Hepatocyte (in vitro differentiated cells): ENCODE measurements at regions not wholly inside any gene's neighbourhood (a gene's known extent, or its start where the extent isn't known, plus 50 kb on each side); places are given as distances from the start of the nearest gene placed in this dataset.

Experiments used
- DNase-seq: peaks from one replicate; pipeline ENCODE4 v3.0.0-alpha.2; 2016; ENCODE audit warnings: low spot score
- H2AFZ ChIP-seq: fragments of 200-600 bp; sonication (generic); 2 replicates; pipeline ENCODE4 v1.6.0; 2016; ENCODE audit warnings: antibody characterized with exemption, mild to moderate bottlenecking
- H3K27ac ChIP-seq: fragments of 200-600 bp; sonication (generic); 2 replicates; pipeline ENCODE4 v1.5.1; 2016; ENCODE audit warnings: mild to moderate bottlenecking
- H3K27me3 ChIP-seq: fragments of 200-600 bp; sonication (generic); 2 replicates; pipeline ENCODE4 v1.6.1; 2016
- H3K36me3 ChIP-seq: fragments of 200-600 bp; sonication (generic); replicated peaks from 2 replicates; pipeline ENCODE4 v1.5.1; 2016; ENCODE audit warnings: low read depth; ENCODE audit not compliant: insufficient read depth
- H3K4me1 ChIP-seq: fragments of 200-600 bp; sonication (generic); 2 replicates; pipeline ENCODE4 v1.5.1; 2016; ENCODE audit warnings: mild to moderate bottlenecking, moderate library complexity; ENCODE audit not compliant: insufficient read depth
- H3K4me2 ChIP-seq: fragments of 200-600 bp; sonication (generic); 2 replicates; pipeline ENCODE4 v1.6.0; 2016
- H3K4me3 ChIP-seq: fragments of 200-600 bp; sonication (generic); 2 replicates; pipeline ENCODE4 v1.5.1; 2016; ENCODE audit warnings: mild to moderate bottlenecking
- H3K79me2 ChIP-seq: fragments of 200-600 bp; sonication (generic); 2 replicates; pipeline ENCODE4 v1.6.0; 2017; ENCODE audit warnings: mild to moderate bottlenecking
- H3K9me2 ChIP-seq: fragments of 200-600 bp; sonication (generic); replicated peaks from 2 replicates; pipeline ENCODE4 v1.6.0; 2017; ENCODE audit warnings: mild to moderate bottlenecking; ENCODE audit not compliant: insufficient read depth
- H3K9me3 ChIP-seq: fragments of 200-600 bp; sonication (generic); 2 replicates; pipeline ENCODE4 v1.5.1; 2016; ENCODE audit warnings: low read depth, mild to moderate bottlenecking
- H4K20me1 ChIP-seq: fragments of 200-600 bp; sonication (generic); 2 replicates; pipeline ENCODE4 v1.6.0; 2016; ENCODE audit warnings: mild to moderate bottlenecking; ENCODE audit not compliant: insufficient read depth, poor library complexity, severe bottlenecking
- EZH2 ChIP-seq: fragments of 200-600 bp; sonication (generic); IDR thresholded peaks from 2 replicates; pipeline ENCODE4 v1.6.1; 2016; ENCODE audit warnings: antibody characterized with exemption, mild to moderate bottlenecking, borderline replicate concordance
- EZH2phosphoT487 ChIP-seq: fragments of 200-600 bp; sonication (generic); IDR thresholded peaks from one replicate; pipeline ENCODE4 v1.6.1; 2018; ENCODE audit warnings: antibody characterized with exemption, mild to moderate bottlenecking, low read depth, moderate library complexity; ENCODE audit not compliant: unreplicated experiment, severe bottlenecking
- WGBS: methylation state at CpG from one replicate; pipeline ENCODE4 v1.1.6; 2016; ENCODE audit warnings: low lambda C conversion rate; ENCODE audit errors: missing lambda C conversion rate; 5-methylcytosine and 5-hydroxymethylcytosine counted together
- TF ChIP-seq, protein P1 (sequence below): fragments of 200-600 bp; sonication (generic); IDR thresholded peaks from 2 replicates; pipeline ENCODE4 v1.5.1; 2016; ENCODE audit warnings: antibody characterized with exemption, mild to moderate bottlenecking; ENCODE audit not compliant: poor library complexity

DNA sequence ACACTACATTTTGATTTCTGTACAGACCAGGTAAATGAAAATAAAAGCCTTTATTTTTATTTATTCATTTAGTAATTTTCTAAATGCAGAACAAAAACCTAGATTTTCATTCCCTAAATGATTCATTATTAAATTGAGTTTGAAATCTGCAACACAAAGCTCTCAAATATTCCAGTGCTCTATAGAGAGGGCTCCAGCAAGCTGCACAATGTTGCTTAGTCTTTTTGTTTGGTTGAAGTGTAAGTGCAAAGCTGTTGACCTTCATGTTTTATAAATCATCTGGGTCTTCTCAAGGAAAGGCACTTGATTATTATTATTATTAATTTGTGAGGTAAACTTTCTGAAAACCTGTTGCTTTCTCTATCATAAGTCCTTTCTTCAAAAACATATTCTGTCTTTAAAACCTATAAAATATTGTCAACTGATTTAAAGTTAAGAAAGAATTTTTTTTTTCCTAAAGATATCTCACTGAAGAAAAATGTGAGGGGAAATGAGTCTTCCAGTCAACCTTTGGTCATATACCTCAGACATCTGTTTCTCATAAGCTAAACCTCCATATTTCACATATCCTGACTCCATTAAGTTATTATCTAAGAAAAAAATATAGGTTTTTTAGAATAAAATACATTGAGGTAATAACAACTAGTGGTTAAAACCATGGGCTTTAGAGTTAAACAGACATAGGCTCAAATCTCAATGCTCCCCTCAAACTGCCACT, 100.7 kb downstream of the ZIC4 start:
- Histone ChIP-seq H3K79me2 (no peaks in the 10 kb centered on the region), H3K36me3 (no peaks in the 10 kb centered on the region), H3K9me2 (no peaks in the 10 kb centered on the region), H3K4me3 (no peak overlapping the region), H3K4me2 (no peak overlapping the region), H3K27me3 (no peaks in the 10 kb centered on the region), H3K4me1 (no peaks in the 10 kb centered on the region), H3K9me3 (no peaks in the 10 kb centered on the region), H2AFZ (no peak overlapping the region), H3K27ac (no peak overlapping the region), H4K20me1 (no peaks in the 10 kb centered on the region)
- DNase-seq, result no peak
- TF ChIP-seq, protein P1, sequence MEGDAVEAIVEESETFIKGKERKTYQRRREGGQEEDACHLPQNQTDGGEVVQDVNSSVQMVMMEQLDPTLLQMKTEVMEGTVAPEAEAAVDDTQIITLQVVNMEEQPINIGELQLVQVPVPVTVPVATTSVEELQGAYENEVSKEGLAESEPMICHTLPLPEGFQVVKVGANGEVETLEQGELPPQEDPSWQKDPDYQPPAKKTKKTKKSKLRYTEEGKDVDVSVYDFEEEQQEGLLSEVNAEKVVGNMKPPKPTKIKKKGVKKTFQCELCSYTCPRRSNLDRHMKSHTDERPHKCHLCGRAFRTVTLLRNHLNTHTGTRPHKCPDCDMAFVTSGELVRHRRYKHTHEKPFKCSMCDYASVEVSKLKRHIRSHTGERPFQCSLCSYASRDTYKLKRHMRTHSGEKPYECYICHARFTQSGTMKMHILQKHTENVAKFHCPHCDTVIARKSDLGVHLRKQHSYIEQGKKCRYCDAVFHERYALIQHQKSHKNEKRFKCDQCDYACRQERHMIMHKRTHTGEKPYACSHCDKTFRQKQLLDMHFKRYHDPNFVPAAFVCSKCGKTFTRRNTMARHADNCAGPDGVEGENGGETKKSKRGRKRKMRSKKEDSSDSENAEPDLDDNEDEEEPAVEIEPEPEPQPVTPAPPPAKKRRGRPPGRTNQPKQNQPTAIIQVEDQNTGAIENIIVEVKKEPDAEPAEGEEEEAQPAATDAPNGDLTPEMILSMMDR, result no peak
- no peak for TF ChIP-seq EZH2
- no peak for TF ChIP-seq EZH2phosphoT487

DNA sequence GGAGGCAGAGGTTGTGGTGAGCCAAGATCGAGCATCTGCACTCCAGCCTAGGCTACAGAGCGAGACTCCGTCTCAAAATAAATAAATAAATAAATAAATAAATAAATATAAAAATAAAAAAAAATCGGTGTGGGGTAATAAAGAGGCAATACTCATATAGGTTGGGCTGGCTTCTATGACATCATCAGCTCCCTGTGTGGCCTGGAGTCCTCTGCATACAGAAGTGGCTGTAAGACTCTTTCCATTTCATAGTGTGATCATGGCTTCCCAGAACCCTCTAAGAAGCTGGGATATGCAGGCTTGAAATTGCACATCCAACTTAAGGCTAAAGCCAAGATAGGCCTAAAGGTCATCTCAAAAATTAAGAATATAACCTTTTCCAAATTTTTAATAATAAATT, 101.6 kb downstream of the ZIC4 start:
- Histone ChIP-seq H3K4me2 (no peak overlapping the region), H3K4me3 (no peak overlapping the region), H3K9me2 (no peaks in the 10 kb centered on the region), H3K9me3 (no peaks in the 10 kb centered on the region), H3K27me3 (no peaks in the 10 kb centered on the region), H4K20me1 (no peaks in the 10 kb centered on the region), H2AFZ (no peak overlapping the region), H3K79me2 (no peaks in the 10 kb centered on the region), H3K27ac (no peak overlapping the region), H3K4me1 (no peaks in the 10 kb centered on the region), H3K36me3 (no peaks in the 10 kb centered on the region)
- no peak for DNase-seq
- TF ChIP-seq EZH2phosphoT487 (no peak), EZH2 (no peak)
- TF ChIP-seq, protein P1, result no peak
- WGBS, result 93% methylated on average over 4 of the region's 4 CpGs

DNA sequence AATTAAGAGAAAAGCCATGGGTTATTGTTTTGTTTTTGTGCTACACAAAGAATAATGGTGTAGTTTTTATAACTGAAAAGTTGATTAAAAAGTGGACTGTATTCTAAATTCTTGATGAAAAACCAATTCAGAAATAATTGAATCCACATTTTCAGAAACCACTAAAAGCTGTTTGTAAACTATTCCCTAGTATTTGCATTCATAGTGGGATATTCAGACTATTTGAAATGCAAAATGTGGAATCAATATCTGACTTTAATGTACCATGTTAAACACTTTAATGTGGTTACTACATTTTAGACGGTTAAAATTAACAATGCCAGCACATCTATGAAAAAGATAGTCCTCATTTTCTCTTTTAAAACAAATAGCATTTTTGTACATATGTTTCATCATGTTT, 104.6 kb downstream of the ZIC4 start:
- Histone ChIP-seq H3K9me2 (no peaks in the 10 kb centered on the region), H3K4me2 (no peak overlapping the region), H3K27ac (no peak overlapping the region), H3K79me2 (no peaks in the 10 kb centered on the region), H3K4me3 (no peak overlapping the region), H3K27me3 (no peaks in the 10 kb centered on the region), H3K36me3 (no peaks in the 10 kb centered on the region), H3K9me3 (no peaks in the 10 kb centered on the region), H2AFZ (no peak overlapping the region), H4K20me1 (no peaks in the 10 kb centered on the region), H3K4me1 (no peaks in the 10 kb centered on the region)
- no peak for TF ChIP-seq EZH2phosphoT487
- TF ChIP-seq, protein P1, result no peak
- no peak for TF ChIP-seq EZH2
- no peak for DNase-seq
- 68% methylated on average over 1 of the region's 1 CpG for WGBS
